SK-N-SH (cell line): ENCODE measurements at regions not wholly inside any gene's neighbourhood (a gene's known extent, or its start where the extent isn't known, plus 50 kb on each side); places are given as distances from the start of the nearest gene placed in this dataset.

Source experiments
- CTCF ChIA-PET: fragments of 300-600, 350-600 bp; formaldehyde crosslinking; extraction: SDS; loops from one replicate; lab custom pipeline; 2021; lab: Yijun Ruan, JAX
- POLR2A ChIA-PET: fragments of 350-600 bp; sonication (Branson Sonifier 250); formaldehyde crosslinking; extraction: SDS; loops from one replicate; lab custom pipeline; 2020; ENCODE audit warnings: antibody characterized with exemption, inconsistent platforms; lab: Yijun Ruan, JAX
- DNase-seq: peaks from one replicate; pipeline ENCODE4 v3.0.0; 2012
- H2AFZ ChIP-seq: fragments of 200-600 bp; sonication (generic); 2 replicates; pipeline ENCODE4 v1.8.1; 2016; ENCODE audit warnings: antibody characterized with exemption, mild to moderate bottlenecking, low read depth
- H3F3A ChIP-seq: fragments of 200-600 bp; sonication (generic); replicated peaks from 2 replicates; pipeline ENCODE3; 2016; ENCODE audit warnings: antibody characterized with exemption, mild to moderate bottlenecking; ENCODE audit not compliant: insufficient read depth
- H3K27ac ChIP-seq, 2 experiments: fragments of 200-500 bp in 1 of 2; fragments of 200-600 bp in 1 of 2; sonication (Bioruptor generic) in 1 of 2; sonication (generic), shearing (Covaris generic) in 1 of 2; 2 replicates each; pipeline versions ENCODE4 v1.5.1 to v1.6.1; 2014 to 2016; ENCODE audit warnings: low read depth in 2 of 2, inconsistent platforms in 1 of 2, low read length in 1 of 2, mild to moderate bottlenecking in 1 of 2, mixed read lengths in 1 of 2
- H3K27me3 ChIP-seq: fragments of 200-600 bp; sonication (generic), shearing (Covaris generic); 2 replicates; pipeline ENCODE4 v1.6.1; 2016; ENCODE audit warnings: mixed run types; ENCODE audit not compliant: insufficient read depth
- H3K36me3 ChIP-seq, 2 experiments: fragments of 200-500 bp in 1 of 2; fragments of 200-600 bp in 1 of 2; sonication (Bioruptor generic) in 1 of 2; sonication (generic) in 1 of 2; replicated peaks in 1 of 2; 2 replicates each; pipeline versions ENCODE3 to v1.5.1; 2014 to 2016; ENCODE audit warnings: low read length in 1 of 2, mild to moderate bottlenecking in 1 of 2; ENCODE audit not compliant: insufficient read depth in 2 of 2, control insufficient read depth in 1 of 2
- H3K4me1 ChIP-seq, 2 experiments: fragments of 200-500 bp in 1 of 2; fragments of 200-600 bp in 1 of 2; sonication (Bioruptor generic) in 1 of 2; sonication (generic), shearing (Covaris generic) in 1 of 2; 2 replicates each; pipeline versions ENCODE4 v1.5.1 to v1.6.1; 2014 to 2016; ENCODE audit warnings: low read depth in 1 of 2, low read length in 1 of 2, mixed run types in 1 of 2; ENCODE audit not compliant: insufficient read depth in 2 of 2, control insufficient read depth in 1 of 2
- H3K4me2 ChIP-seq: fragments of 200-600 bp; sonication (generic), shearing (Covaris generic); 2 replicates; pipeline ENCODE4 v1.6.1; 2017; ENCODE audit warnings: mixed run types
- H3K4me3 ChIP-seq, 2 experiments: fragments of 200-500 bp in 1 of 2; fragments of 200-600 bp in 1 of 2; sonication (Bioruptor generic) in 1 of 2; sonication (generic), shearing (Covaris generic) in 1 of 2; 2 replicates each; pipeline versions ENCODE4 v1.5.1 to v1.8.1; 2014 to 2016; ENCODE audit warnings: low read depth in 2 of 2, inconsistent platforms in 1 of 2, low read length in 1 of 2, mild to moderate bottlenecking in 1 of 2, mixed read lengths in 1 of 2, moderate library complexity in 1 of 2
- H3K79me2 ChIP-seq: fragments of 200-600 bp; sonication (generic); 2 replicates; pipeline ENCODE4 v1.8.1; 2017; ENCODE audit warnings: mild to moderate bottlenecking; ENCODE audit not compliant: insufficient read depth
- H3K9ac ChIP-seq: fragments of 200-600 bp; sonication (generic); 2 replicates; pipeline ENCODE4 v1.6.1; 2017; ENCODE audit warnings: mixed run types
- H3K9me2 ChIP-seq: fragments of 200-600 bp; sonication (generic); 2 replicates; pipeline ENCODE4 v1.6.1; 2017; ENCODE audit warnings: mixed run types
- H3K9me3 ChIP-seq: fragments of 200-600 bp; sonication (generic); 2 replicates; pipeline ENCODE4 v1.6.1; 2017; ENCODE audit warnings: mixed run types, mild to moderate bottlenecking, moderate library complexity
- H4K20me1 ChIP-seq: fragments of 200-600 bp; sonication (generic); 2 replicates; pipeline ENCODE4 v1.6.1; 2017; ENCODE audit warnings: mild to moderate bottlenecking, mixed run types; ENCODE audit not compliant: insufficient read depth
- CHD2 ChIP-seq: fragments of 150-350 bp; IDR thresholded peaks from 2 replicates; pipeline ENCODE4 v1.6.1; 2018; ENCODE audit warnings: low read length; ENCODE audit not compliant: partially characterized antibody
- ELF1 ChIP-seq: IDR thresholded peaks from 2 replicates; pipeline ENCODE4 v1.4.0; 2012
- EP300 ChIP-seq, 2 experiments: IDR thresholded peaks; 2 replicates each; pipeline versions ENCODE4 v1.4.0 to v1.6.1; 2012; ENCODE audit warnings: borderline replicate concordance in 1 of 2, low read depth in 1 of 2, low read length in 1 of 2
- EZH2phosphoT487 ChIP-seq: fragments of 200-600 bp; sonication (generic); IDR thresholded peaks from 2 replicates; pipeline ENCODE4 v1.6.1; 2017; ENCODE audit warnings: low read depth, mixed run types, mild to moderate bottlenecking, antibody characterized with exemption, moderate library complexity, borderline replicate concordance
- FOXJ3 ChIP-seq: sonication (generic); formaldehyde crosslinking; IDR thresholded peaks from 2 replicates; pipeline ENCODE4 v1.5.1; 2020; ENCODE audit warnings: mild to moderate bottlenecking, missing genetic modification reagents
- GABPA ChIP-seq: IDR thresholded peaks from 2 replicates; pipeline ENCODE4 v1.4.0; 2012; ENCODE audit warnings: low read depth, mild to moderate bottlenecking
- JUND ChIP-seq: IDR thresholded peaks from 2 replicates; pipeline ENCODE4 v1.4.0; 2012
- MEF2A ChIP-seq: IDR thresholded peaks from 2 replicates; pipeline ENCODE4 v1.4.0; 2012; ENCODE audit warnings: low read depth, borderline replicate concordance
- MXI1 ChIP-seq: IDR thresholded peaks from 2 replicates; pipeline ENCODE4 v1.6.1; 2012; ENCODE audit warnings: mild to moderate bottlenecking, low read depth, low read length, improper control_type of control experiment
- NRF1 ChIP-seq: IDR thresholded peaks from 2 replicates; pipeline ENCODE4 v1.6.1; 2012; ENCODE audit warnings: low read depth, mild to moderate bottlenecking, low read length
- RFX5 ChIP-seq: IDR thresholded peaks from 2 replicates; pipeline ENCODE4 v1.6.1; 2012; ENCODE audit warnings: mild to moderate bottlenecking, improper control_type of control experiment, low read length
- RXRA ChIP-seq: IDR thresholded peaks from 2 replicates; pipeline ENCODE4 v1.4.0; 2012; ENCODE audit warnings: low read depth, mild to moderate bottlenecking, borderline replicate concordance
- SIN3A ChIP-seq: IDR thresholded peaks from 2 replicates; pipeline ENCODE4 v1.6.1; 2012; ENCODE audit warnings: low read depth, mild to moderate bottlenecking, low read length, moderate library complexity, borderline replicate concordance
- SMC3 ChIP-seq: IDR thresholded peaks from 2 replicates; pipeline ENCODE4 v1.6.1; 2012; ENCODE audit warnings: low read depth, low read length, improper control_type of control experiment
- TAF1 ChIP-seq: IDR thresholded peaks from 2 replicates; pipeline ENCODE4 v1.6.1; 2012; ENCODE audit warnings: low read depth, mild to moderate bottlenecking, low read length, moderate library complexity, borderline replicate concordance
- YY1 ChIP-seq: IDR thresholded peaks from 2 replicates; pipeline ENCODE4 v1.4.0; 2012; ENCODE audit warnings: low read depth, mild to moderate bottlenecking
- WGBS: methylation state at CpG from one replicate; pipeline ENCODE4 v1.1.6; 2017; ENCODE audit warnings: low lambda C conversion rate; 5-methylcytosine and 5-hydroxymethylcytosine counted together
- TF ChIP-seq, protein P1 (sequence below): IDR thresholded peaks from 2 replicates; pipeline ENCODE4 v1.4.0; 2012; ENCODE audit warnings: low read depth, borderline replicate concordance
- TF ChIP-seq, protein P2 (sequence below): fragments of 150-350 bp; IDR thresholded peaks from 2 replicates; pipeline ENCODE4 v1.6.1; 2017; ENCODE audit warnings: antibody characterized with exemption, low read length, low read depth, borderline replicate concordance
- TF ChIP-seq, protein P3 (sequence below): IDR thresholded peaks from 2 replicates; pipeline ENCODE4; 2012

DNA sequence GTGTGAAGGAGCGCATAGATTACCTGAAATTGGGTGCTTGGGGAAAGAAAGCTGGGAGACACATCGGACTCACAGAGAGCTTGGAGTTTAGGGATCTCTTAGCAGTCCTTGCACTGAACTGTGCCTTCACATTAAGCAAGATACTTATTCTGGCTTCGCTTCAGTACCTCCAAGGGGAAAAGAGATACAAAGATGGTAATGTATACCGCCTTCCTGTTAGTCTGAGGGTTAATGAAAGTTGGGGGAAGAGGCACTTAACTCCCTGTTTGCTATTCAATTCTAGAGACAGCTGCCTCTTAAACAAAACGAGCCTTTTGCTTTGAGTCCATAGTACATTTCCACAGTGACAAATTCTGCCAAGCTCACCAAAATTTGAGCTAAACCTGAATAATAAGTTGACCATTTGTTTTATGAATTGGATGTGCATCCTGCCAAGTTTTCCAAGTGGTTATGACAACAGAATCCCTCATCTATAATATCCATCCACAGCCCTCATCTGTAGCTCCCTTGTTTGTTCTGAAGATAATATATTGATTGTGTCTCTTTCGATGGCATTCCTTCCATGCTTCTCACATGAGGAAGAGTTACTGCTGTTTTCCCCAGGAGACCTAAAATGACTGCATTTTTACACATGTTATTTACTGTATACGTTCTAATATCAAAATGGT is 287.1 kb upstream of the ATP5MC3 start (continued):
- TF ChIP-seq, protein P1, sequence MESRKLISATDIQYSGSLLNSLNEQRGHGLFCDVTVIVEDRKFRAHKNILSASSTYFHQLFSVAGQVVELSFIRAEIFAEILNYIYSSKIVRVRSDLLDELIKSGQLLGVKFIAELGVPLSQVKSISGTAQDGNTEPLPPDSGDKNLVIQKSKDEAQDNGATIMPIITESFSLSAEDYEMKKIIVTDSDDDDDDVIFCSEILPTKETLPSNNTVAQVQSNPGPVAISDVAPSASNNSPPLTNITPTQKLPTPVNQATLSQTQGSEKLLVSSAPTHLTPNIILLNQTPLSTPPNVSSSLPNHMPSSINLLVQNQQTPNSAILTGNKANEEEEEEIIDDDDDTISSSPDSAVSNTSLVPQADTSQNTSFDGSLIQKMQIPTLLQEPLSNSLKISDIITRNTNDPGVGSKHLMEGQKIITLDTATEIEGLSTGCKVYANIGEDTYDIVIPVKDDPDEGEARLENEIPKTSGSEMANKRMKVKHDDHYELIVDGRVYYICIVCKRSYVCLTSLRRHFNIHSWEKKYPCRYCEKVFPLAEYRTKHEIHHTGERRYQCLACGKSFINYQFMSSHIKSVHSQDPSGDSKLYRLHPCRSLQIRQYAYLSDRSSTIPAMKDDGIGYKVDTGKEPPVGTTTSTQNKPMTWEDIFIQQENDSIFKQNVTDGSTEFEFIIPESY = no peak
- TF ChIP-seq NRF1 (no peak), RXRA (no peak), FOXJ3 (CRISPR knock-in tag) (no peak), SIN3A (no peak)
- TF ChIP-seq, protein P2, sequence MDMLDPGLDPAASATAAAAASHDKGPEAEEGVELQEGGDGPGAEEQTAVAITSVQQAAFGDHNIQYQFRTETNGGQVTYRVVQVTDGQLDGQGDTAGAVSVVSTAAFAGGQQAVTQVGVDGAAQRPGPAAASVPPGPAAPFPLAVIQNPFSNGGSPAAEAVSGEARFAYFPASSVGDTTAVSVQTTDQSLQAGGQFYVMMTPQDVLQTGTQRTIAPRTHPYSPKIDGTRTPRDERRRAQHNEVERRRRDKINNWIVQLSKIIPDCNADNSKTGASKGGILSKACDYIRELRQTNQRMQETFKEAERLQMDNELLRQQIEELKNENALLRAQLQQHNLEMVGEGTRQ = no peak
- TF ChIP-seq, all 33 proteins: peak for 0

DNA sequence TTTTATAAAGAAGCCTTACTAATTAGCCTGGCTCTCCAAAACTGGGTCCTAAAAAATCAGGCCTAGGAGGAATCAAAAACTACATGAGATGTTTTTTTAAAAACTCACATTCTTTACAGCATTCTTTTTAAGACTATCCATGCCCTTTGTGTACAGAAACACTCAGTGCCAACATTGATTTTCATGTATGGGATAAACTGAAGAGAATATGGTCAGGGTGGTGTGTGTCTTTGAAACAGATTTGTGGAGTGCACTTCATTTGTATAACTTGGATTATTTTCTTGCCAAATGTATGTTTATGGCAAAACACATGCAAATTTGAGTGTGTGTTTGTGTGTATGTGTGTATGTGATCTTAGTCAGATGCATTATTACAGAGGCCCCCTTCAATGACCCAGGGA is 283.6 kb upstream of the ATP5MC3 start:
- Histone ChIP-seq H3K36me3 (no peaks in the 10 kb centered on the region), H3K79me2 (no peaks in the 10 kb centered on the region), H3K9me2 (no peaks in the 10 kb centered on the region), H3K4me3 (no peak overlapping the region), H3K27me3 (no peaks in the 10 kb centered on the region), H3K9ac (no peak overlapping the region), H2AFZ (no peak overlapping the region), H3F3A (no peaks in the 10 kb centered on the region), H3K4me2 (no peak overlapping the region), H4K20me1 (no peaks in the 10 kb centered on the region), H3K4me1 (no peaks in the 10 kb centered on the region), H3K9me3 (no peaks in the 10 kb centered on the region), H3K27ac (no peak overlapping the region)
- CTCF ChIA-PET = interaction anchor here (0.7 to 1.4 kb wide), 2 partner anchors 98 to 191 kb away, joined by 3 read pairs; no protein-coding TSS in a partner anchor
- no peak for DNase-seq
- POLR2A ChIA-PET = no interaction called here
- no peak for TF ChIP-seq YY1

DNA sequence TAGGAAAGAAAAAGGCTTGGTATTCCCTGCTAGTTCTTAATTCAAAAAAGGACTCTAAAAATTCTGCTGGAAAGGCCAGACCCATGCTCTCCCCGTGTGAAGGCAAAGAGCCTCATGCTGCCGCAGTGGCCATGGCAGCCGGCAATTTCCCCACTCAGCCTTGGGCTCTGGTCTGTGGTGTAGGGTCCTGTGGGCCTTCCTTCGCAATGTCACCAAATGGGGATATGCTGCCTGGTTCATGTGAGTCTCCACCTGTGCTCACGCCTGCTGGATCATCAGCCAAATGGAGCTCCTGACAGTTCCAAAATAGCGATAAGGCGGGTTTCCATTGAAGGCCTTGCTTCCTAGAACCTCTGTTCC is 282.8 kb upstream of the ATP5MC3 start:
- Histone ChIP-seq H3F3A (no peaks in the 10 kb centered on the region), H3K9me2 (no peaks in the 10 kb centered on the region), H2AFZ (no peak overlapping the region), H3K9ac (no peak overlapping the region), H4K20me1 (no peaks in the 10 kb centered on the region), H3K36me3 (no peaks in the 10 kb centered on the region), H3K9me3 (no peaks in the 10 kb centered on the region), H3K4me3 (no peak overlapping the region), H3K27me3 (no peaks in the 10 kb centered on the region), H3K27ac (no peak overlapping the region), H3K79me2 (no peaks in the 10 kb centered on the region), H3K4me1 (no peaks in the 10 kb centered on the region), H3K4me2 (no peak overlapping the region)
- DNase-seq = no peak
- 54% methylated on average over 4 of the region's 7 CpGs for WGBS
- ChIA-PET POLR2A (no interaction called here), CTCF (interaction anchor here (0.6 to 0.7 kb wide), 2 partner anchors 190 to 510 kb away, joined by 3 read pairs; no protein-coding TSS in a partner anchor)
- TF ChIP-seq RXRA (no peak), TAF1 (no peak), RFX5 (no peak), ELF1 (no peak), SMC3 (no peak), FOXJ3 (CRISPR knock-in tag) (no peak), JUND (no peak), MXI1 (no peak), EP300 (IDR thresholded peaks at IDR 0.05; ENCODE audit: borderline replicate concordance in 1 of 2, low read depth in 1 of 2, low read length in 1 of 2) (no peak), MEF2A (no peak), YY1 (no peak), CHD2 (no peak), EZH2phosphoT487 (no peak), GABPA (no peak), NRF1 (no peak)
- TF ChIP-seq, protein P3, sequence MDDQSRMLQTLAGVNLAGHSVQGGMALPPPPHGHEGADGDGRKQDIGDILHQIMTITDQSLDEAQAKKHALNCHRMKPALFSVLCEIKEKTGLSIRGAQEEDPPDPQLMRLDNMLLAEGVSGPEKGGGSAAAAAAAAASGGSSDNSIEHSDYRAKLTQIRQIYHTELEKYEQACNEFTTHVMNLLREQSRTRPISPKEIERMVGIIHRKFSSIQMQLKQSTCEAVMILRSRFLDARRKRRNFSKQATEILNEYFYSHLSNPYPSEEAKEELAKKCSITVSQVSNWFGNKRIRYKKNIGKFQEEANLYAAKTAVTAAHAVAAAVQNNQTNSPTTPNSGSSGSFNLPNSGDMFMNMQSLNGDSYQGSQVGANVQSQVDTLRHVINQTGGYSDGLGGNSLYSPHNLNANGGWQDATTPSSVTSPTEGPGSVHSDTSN = no peak
- TF ChIP-seq, protein P1 = no peak
